GM12878 (cell line): ENCODE measurements at regions not wholly inside any gene's neighbourhood (a gene's known extent, or its start where the extent isn't known, plus 50 kb on each side); places are given as distances from the start of the nearest gene placed in this dataset.

ENCODE experiments used
- EZH2 ChIP-seq: IDR thresholded peaks from 2 replicates; pipeline ENCODE4 v1.6.1; 2012; ENCODE audit warnings: low read depth, mild to moderate bottlenecking, control low read depth, inconsistent platforms, low read length, borderline replicate concordance; ENCODE audit not compliant: control insufficient read depth
- PKNOX1 ChIP-seq: fragments of 450-650 bp; IDR thresholded peaks from 2 replicates; pipeline ENCODE4 v1.6.1; 2016; ENCODE audit warnings: mild to moderate bottlenecking

- TF ChIP-seq PKNOX1: no peak
- TF ChIP-seq EZH2: no peak
These were observed 411.6 kb upstream of the PTGER4 start for GRCh38 chr5:40268088-40268487.
